ENCODE measurements at regions not wholly inside any gene's neighbourhood (a gene's known extent, or its start where the extent isn't known, plus 50 kb on each side); places are given as distances from the start of the nearest gene placed in this dataset.

- TF ChIP-seq CTCF (IDR thresholded peaks at IDR 0.05 in 2 of 3, conservative IDR thresholded peaks at IDR 0.05 in 1 of 3; ENCODE audit: control insufficient read depth in 2 of 3, extremely low read depth in 1 of 3, insufficient read depth in 1 of 3, low read depth in 3 of 3, low read length in 3 of 3), result no peak
- TF ChIP-seq POLR2A (IDR thresholded peaks at IDR 0.05; ENCODE audit: low read depth, low read length), result no peak
- TF ChIP-seq MYC (IDR thresholded peaks at IDR 0.05; ENCODE audit: insufficient read depth, insufficient read length, insufficient replicate concordance, low read length, severe bottlenecking), result no peak
- no peak for TF ChIP-seq TAF1 (IDR thresholded peaks at IDR 0.05; ENCODE audit: borderline replicate concordance, low read depth, low read length)
- TF ChIP-seq REST (IDR thresholded peaks at IDR 0.05; ENCODE audit: low read depth, low read length), result no peak
- no peak for TF ChIP-seq CHD2 (IDR thresholded peaks at IDR 0.05; ENCODE audit: borderline replicate concordance, low read depth, low read length)
- TF ChIP-seq MEF2A (IDR thresholded peaks at IDR 0.05; ENCODE audit: insufficient read depth, low read depth, low read length), result no peak
- TF ChIP-seq PBX3 (IDR thresholded peaks at IDR 0.05; ENCODE audit: insufficient replicate concordance, low read depth, low read length), result no peak
- TF ChIP-seq IKZF1 (conservative IDR thresholded peaks at IDR 0.05), result no peak
- no peak for TF ChIP-seq SPI1 (IDR thresholded peaks at IDR 0.05; ENCODE audit: borderline replicate concordance, insufficient read depth, low read depth, low read length)
- no peak for TF ChIP-seq SRF (IDR thresholded peaks at IDR 0.05; ENCODE audit: low read depth in 2 of 2, low read length in 2 of 2)
- TF ChIP-seq ZNF274 (IDR thresholded peaks at IDR 0.05; ENCODE audit: insufficient read depth, insufficient read length), result no peak
- no peak for TF ChIP-seq BCL11A (IDR thresholded peaks at IDR 0.05; ENCODE audit: low read depth, low read length)
- no peak for TF ChIP-seq EZH2 (IDR thresholded peaks at IDR 0.05; ENCODE audit: borderline replicate concordance, control insufficient read depth, low read depth, low read length)
Measured at GRCh38 chr5:102629827-102630605, 125.1 kb upstream of the PAM start.

Measured in GM12878 (cell line).